ENCODE measurements at regions not wholly inside any gene's neighbourhood (a gene's known extent, or its start where the extent isn't known, plus 50 kb on each side); places are given as distances from the start of the nearest gene placed in this dataset.
"Not testable (repeated sequence)": the region's sequence is repeated elsewhere in the genome, so short reads cannot be mapped to it uniquely, and the experiment has no call there.

DNA sequence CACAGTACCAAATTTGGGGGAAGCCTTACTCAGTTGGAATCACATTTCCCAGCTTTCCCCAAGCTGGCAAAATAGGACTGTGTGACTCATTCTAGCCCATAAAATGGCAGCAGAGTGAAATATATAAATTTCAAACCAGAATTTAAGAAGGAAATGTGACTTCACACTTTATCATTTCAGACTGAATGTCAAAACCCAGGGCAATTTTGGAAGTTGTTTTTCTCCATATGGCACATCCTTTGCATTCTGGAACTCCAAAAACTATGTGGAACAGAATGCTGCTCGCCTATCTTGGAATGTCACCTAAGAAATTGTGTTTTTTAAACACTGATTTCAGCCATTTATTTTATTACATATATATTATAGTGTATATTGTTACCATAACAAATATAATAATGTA is 424.7 kb upstream of the ST8SIA4 start:
- Mint-ChIP-seq H3K27me3 (ENCODE audit: low read depth) (no peaks in the 10 kb centered on the region), H3K9me3 (peaks cover 8% of the 10 kb centered on the region), H3K36me3 (ENCODE audit: low read depth) (no peaks in the 10 kb centered on the region), H3K4me3 (no peak overlapping the region), H3K27ac (no peak overlapping the region), H3K4me1 (no peaks in the 10 kb centered on the region)
- TF ChIP-seq, protein P1, sequence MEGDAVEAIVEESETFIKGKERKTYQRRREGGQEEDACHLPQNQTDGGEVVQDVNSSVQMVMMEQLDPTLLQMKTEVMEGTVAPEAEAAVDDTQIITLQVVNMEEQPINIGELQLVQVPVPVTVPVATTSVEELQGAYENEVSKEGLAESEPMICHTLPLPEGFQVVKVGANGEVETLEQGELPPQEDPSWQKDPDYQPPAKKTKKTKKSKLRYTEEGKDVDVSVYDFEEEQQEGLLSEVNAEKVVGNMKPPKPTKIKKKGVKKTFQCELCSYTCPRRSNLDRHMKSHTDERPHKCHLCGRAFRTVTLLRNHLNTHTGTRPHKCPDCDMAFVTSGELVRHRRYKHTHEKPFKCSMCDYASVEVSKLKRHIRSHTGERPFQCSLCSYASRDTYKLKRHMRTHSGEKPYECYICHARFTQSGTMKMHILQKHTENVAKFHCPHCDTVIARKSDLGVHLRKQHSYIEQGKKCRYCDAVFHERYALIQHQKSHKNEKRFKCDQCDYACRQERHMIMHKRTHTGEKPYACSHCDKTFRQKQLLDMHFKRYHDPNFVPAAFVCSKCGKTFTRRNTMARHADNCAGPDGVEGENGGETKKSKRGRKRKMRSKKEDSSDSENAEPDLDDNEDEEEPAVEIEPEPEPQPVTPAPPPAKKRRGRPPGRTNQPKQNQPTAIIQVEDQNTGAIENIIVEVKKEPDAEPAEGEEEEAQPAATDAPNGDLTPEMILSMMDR (IDR thresholded peaks at IDR 0.05; ENCODE audit: unreplicated experiment in 3 of 3) = no peak

DNA sequence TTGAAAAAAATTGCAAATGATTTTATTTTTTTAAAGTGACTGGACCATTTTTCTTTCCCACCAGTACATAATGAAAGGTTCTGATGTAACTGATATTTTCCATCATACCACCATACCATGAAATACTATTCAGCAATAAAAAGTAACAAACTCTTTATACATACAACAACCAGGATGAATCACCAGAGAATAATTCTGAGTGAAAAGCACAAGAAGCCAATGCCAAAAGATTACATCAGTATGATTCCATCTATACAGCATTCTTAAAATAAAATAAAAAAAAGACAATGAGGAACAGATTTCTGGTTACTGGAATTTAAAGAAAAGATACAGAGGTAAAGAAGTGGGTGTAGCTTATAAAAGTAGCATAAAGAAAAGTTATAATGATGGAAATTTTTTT is 423.7 kb upstream of the ST8SIA4 start:
- Mint-ChIP-seq H3K27me3 (ENCODE audit: low read depth) (no peaks in the 10 kb centered on the region), H3K9me3 (peaks cover 8% of the 10 kb centered on the region), H3K36me3 (ENCODE audit: low read depth) (no peaks in the 10 kb centered on the region), H3K4me3 (no peak overlapping the region), H3K27ac (no peak overlapping the region), H3K4me1 (no peaks in the 10 kb centered on the region)
- TF ChIP-seq, protein P1 (IDR thresholded peaks at IDR 0.05; ENCODE audit: unreplicated experiment in 3 of 3) = no peak

DNA sequence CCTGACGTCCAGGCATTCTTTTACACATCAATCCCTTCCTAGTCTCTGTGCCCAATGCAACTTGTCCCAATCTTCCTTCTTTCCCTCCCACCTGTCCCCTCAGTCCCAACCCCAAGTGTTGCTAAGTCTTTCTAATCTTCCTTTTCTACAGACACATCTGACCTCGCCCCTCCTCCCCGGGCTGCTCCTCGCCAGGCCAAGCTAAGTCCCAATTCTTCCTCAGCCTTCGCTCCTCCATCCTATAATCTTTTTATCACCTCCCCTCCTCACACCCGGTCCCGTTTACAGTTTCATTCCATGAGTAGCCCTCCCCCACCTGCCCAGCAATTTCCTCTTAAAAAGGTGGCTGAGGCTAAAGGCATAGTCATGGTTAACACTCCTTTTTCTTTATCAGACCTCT is 413.3 kb upstream of the ST8SIA4 start:
- not testable (repeated sequence) for H3K4me3 Mint-ChIP-seq; H3K27ac Mint-ChIP-seq; H3K4me1 Mint-ChIP-seq; H3K9me3 Mint-ChIP-seq; H3K36me3 Mint-ChIP-seq (ENCODE audit: low read depth); H3K27me3 Mint-ChIP-seq (ENCODE audit: low read depth)

- Mint-ChIP-seq H3K9me3 (peaks cover 2% of the 10 kb centered on the region), H3K27me3 (ENCODE audit: low read depth) (no peaks in the 10 kb centered on the region), H3K36me3 (ENCODE audit: low read depth) (no peaks in the 10 kb centered on the region), H3K4me3 (no peak overlapping the region), H3K27ac (no peak overlapping the region), H3K4me1 (no peaks in the 10 kb centered on the region)
- TF ChIP-seq, protein P1 (IDR thresholded peaks at IDR 0.05; ENCODE audit: unreplicated experiment in 3 of 3) = no peak
Observed at GRCh38 chr5:101306391-101307137, 403.5 kb upstream of the ST8SIA4 start.

DNA sequence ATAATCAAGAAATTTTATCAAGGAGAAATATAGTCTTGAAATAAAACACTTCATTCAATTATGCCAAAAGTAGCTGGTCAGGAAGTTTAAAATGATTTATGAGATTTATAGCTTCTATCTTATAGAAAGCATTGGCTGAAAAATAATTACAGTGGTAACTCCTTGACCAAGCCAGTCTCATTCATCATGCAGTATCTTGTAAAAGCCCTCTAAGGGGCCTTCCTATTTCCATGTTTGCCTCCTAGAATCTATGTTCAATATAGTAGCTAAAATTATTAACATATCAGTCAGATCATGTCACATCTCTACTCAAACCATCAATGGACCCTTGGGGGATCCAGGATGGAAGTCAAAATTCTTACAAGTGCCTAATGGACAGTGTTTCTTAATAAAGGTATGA is 393.4 kb upstream of the ST8SIA4 start:
- H3K36me3 Mint-ChIP-seq (ENCODE audit: low read depth) = no peaks in the 10 kb centered on the region
- no peaks in the 10 kb centered on the region for H3K9me3 Mint-ChIP-seq
- no peak overlapping the region for H3K27ac Mint-ChIP-seq
- no peak overlapping the region for H3K4me3 Mint-ChIP-seq
- H3K27me3 Mint-ChIP-seq (ENCODE audit: low read depth) = no peaks in the 10 kb centered on the region
- H3K4me1 Mint-ChIP-seq = no peaks in the 10 kb centered on the region
- TF ChIP-seq, protein P1 (IDR thresholded peaks at IDR 0.05; ENCODE audit: unreplicated experiment in 3 of 3) = no peak

- H3K4me1 Mint-ChIP-seq = no peaks in the 10 kb centered on the region
- no peaks in the 10 kb centered on the region for H3K27me3 Mint-ChIP-seq (ENCODE audit: low read depth)
- H3K36me3 Mint-ChIP-seq (ENCODE audit: low read depth) = no peaks in the 10 kb centered on the region
- H3K9me3 Mint-ChIP-seq = peaks cover 3% of the 10 kb centered on the region
- no peak overlapping the region for H3K4me3 Mint-ChIP-seq
- H3K27ac Mint-ChIP-seq = no peak overlapping the region
- TF ChIP-seq, protein P1 (IDR thresholded peaks at IDR 0.05; ENCODE audit: unreplicated experiment in 3 of 3) = no peak
Observed at GRCh38 chr5:101292199-101292598, 389.1 kb upstream of the ST8SIA4 start.

DNA sequence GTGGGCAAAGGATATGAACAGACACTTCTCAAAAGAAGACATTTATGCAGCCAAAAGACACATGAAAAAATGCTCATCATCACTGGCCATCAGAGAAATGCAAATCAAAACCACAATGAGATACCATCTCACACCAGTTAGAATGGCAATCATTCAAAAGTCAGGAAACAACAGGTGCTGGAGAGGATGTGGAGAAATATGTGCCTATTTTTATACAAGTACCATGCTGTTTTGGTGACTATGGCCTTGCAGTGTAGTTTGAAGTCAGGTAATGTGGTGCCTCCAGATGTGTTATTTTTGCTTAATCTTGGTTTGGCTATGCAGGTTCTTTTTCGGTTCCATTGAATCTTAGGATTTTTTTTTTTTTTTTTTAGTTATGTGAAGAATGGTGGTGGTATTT is 387.7 kb upstream of the ST8SIA4 start:
- H3K4me1 Mint-ChIP-seq; H3K27ac Mint-ChIP-seq; H3K36me3 Mint-ChIP-seq (ENCODE audit: low read depth); H3K9me3 Mint-ChIP-seq; H3K4me3 Mint-ChIP-seq; H3K27me3 Mint-ChIP-seq (ENCODE audit: low read depth): not testable (repeated sequence)
